Ureter (tissue), 1 donor: ENCODE measurements at regions not wholly inside any gene's neighbourhood (a gene's known extent, or its start where the extent isn't known, plus 50 kb on each side); places are given as distances from the start of the nearest gene placed in this dataset.
"Not testable (repeated sequence)": the region's sequence is repeated elsewhere in the genome, so short reads cannot be mapped to it uniquely, and the experiment has no call there.

ENCODE experiments used
- DNase-seq: peaks from one replicate; pipeline ENCODE4 v3.0.0-alpha.2; 2020; ENCODE audit warnings: low spot score
- donor health status: DM: yes; HTN: yes; CAD: no.

- no peak for DNase-seq
Measured at GRCh38 chr18:60319129-60319528, 53.4 kb downstream of the MC4R start.

GRCh38 chr18:60311676-60312360, 60.8 kb downstream of the MC4R start:
- no peak for DNase-seq

- no peak for DNase-seq
Measured at GRCh38 chr18:60295674-60296073, 76.9 kb downstream of the MC4R start.

GRCh38 chr18:60292186-60292585, 80.4 kb downstream of the MC4R start:
- DNase-seq, result no peak

- no peak for DNase-seq
Measured at GRCh38 chr18:60279391-60279790, 93.2 kb downstream of the MC4R start.

GRCh38 chr18:60277855-60278480, 94.6 kb downstream of the MC4R start:
- DNase-seq, result no peak

GRCh38 chr18:60267391-60268058, 105.0 kb downstream of the MC4R start:
- DNase-seq, result no peak

- no peak for DNase-seq
Measured at GRCh38 chr18:60266558-60266957, 106.0 kb downstream of the MC4R start.

- no peak for DNase-seq
Measured at GRCh38 chr18:60259052-60259681, 113.4 kb downstream of the MC4R start.

GRCh38 chr18:60249388-60249787, 123.2 kb downstream of the MC4R start:
- no peak for DNase-seq

- no peak for DNase-seq
Measured at GRCh38 chr18:60248336-60249330, 123.9 kb downstream of the MC4R start.

GRCh38 chr18:60247103-60247502, 125.5 kb downstream of the MC4R start:
- DNase-seq, result no peak

GRCh38 chr18:60246606-60247005, 126.0 kb downstream of the MC4R start:
- no peak for DNase-seq

GRCh38 chr18:60245096-60245495, 127.5 kb downstream of the MC4R start:
- DNase-seq, result no peak

- not testable (repeated sequence) for DNase-seq
Measured at GRCh38 chr18:60239024-60239710, 133.4 kb downstream of the MC4R start.

- DNase-seq, result no peak
Measured at GRCh38 chr18:60235164-60235563, 137.4 kb downstream of the MC4R start.

- DNase-seq, result no peak
Measured at GRCh38 chr18:60232541-60232940, 140.0 kb downstream of the MC4R start.

GRCh38 chr18:60228609-60229595, 143.7 kb downstream of the MC4R start:
- DNase-seq, result no peak

GRCh38 chr18:60215432-60215831, 157.1 kb downstream of the MC4R start:
- no peak for DNase-seq

- DNase-seq, result no peak
Measured at GRCh38 chr18:60209042-60209441, 163.5 kb downstream of the MC4R start.
